ENCODE measurements at regions not wholly inside any gene's neighbourhood (a gene's known extent, or its start where the extent isn't known, plus 50 kb on each side); places are given as distances from the start of the nearest gene placed in this dataset.

DNA sequence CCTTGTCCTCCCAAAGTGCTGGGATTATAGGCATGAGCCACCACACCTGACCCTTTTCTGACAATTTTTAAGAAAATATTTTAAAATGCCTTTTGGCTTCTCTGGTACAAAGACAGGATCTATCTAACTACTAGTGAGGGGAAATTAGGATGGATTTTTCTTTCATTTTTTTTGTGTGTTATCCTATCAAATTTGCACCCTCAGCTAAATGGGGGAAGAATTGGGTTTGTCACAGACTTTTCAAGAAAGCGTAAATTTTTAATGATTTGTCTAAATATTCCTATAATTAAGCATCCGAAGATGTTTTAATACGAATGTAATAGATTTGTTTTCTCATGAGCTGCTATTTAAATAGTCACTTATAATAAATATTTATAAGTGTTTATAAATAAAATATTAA is 340.0 kb upstream of the ETAA1 start:
- ChIA-PET POLR2A (no interaction called here), CTCF (no interaction called here)
- H3K27me3 Mint-ChIP-seq = no peaks in the 10 kb centered on the region
- H3K27ac Mint-ChIP-seq = no peak overlapping the region
- H3K36me3 Mint-ChIP-seq (ENCODE audit: low read depth) = no peaks in the 10 kb centered on the region
- DNase-seq (no peak), ATAC-seq (no peak)
- H3K4me1 Mint-ChIP-seq (ENCODE audit: low read depth) = no peaks in the 10 kb centered on the region
- TF ChIP-seq, protein P1, sequence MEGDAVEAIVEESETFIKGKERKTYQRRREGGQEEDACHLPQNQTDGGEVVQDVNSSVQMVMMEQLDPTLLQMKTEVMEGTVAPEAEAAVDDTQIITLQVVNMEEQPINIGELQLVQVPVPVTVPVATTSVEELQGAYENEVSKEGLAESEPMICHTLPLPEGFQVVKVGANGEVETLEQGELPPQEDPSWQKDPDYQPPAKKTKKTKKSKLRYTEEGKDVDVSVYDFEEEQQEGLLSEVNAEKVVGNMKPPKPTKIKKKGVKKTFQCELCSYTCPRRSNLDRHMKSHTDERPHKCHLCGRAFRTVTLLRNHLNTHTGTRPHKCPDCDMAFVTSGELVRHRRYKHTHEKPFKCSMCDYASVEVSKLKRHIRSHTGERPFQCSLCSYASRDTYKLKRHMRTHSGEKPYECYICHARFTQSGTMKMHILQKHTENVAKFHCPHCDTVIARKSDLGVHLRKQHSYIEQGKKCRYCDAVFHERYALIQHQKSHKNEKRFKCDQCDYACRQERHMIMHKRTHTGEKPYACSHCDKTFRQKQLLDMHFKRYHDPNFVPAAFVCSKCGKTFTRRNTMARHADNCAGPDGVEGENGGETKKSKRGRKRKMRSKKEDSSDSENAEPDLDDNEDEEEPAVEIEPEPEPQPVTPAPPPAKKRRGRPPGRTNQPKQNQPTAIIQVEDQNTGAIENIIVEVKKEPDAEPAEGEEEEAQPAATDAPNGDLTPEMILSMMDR (IDR thresholded peaks at IDR 0.05) = no peak
- no peaks in the 10 kb centered on the region for H3K9me3 Mint-ChIP-seq
- no peak overlapping the region for H3K4me3 Mint-ChIP-seq
- intact Hi-C loops (cut with micrococcal nuclease) = no loop called here

DNA sequence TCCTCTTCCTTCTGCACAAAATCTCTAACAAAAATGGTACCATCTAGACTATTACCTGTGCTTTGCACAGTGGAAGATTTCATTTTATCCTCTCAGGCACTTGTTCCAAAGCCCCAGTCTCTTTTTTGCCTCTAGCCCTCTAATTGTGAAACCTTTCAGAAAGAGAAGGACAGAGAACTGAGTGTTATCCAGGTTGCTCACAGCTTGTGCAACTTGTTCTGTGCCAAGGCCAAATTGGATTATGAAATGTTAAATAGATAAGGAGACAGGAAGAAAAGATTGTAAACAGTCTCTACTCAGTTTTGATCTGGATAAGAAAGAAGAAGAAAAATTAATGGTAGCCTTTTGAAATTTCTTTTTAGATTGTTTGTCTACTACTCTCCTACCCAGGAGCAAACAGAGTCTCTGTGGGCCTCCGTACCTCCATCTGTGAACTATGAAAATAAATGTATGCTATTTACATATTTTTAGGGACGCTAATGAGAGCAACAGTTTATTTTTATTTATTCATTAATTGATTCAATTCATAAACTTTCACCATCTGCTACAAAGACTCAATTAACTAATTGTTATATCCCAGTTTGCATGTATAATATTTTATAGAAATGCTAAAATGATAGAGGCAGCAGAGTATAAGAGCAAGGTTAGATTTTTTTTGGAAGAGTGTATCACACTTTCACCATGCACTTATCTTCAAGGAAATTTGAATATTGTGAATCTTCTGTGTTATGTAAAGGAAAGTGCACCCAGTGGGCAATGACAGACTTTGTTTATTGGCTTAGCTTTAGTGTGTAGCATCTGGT is 339.0 kb upstream of the ETAA1 start:
- ATAC-seq = no peak
- CTCF ChIA-PET = no interaction called here
- no peaks in the 10 kb centered on the region for H3K4me1 Mint-ChIP-seq (ENCODE audit: low read depth)
- H3K9me3 Mint-ChIP-seq = no peaks in the 10 kb centered on the region
- TF ChIP-seq, protein P1 (IDR thresholded peaks at IDR 0.05) = no peak
- POLR2A ChIA-PET = no interaction called here
- H3K36me3 Mint-ChIP-seq (ENCODE audit: low read depth) = no peaks in the 10 kb centered on the region
- H3K27ac Mint-ChIP-seq = no peak overlapping the region
- H3K27me3 Mint-ChIP-seq = no peaks in the 10 kb centered on the region
- DNase-seq = no peak
- H3K4me3 Mint-ChIP-seq = no peak overlapping the region
- intact Hi-C loops (cut with micrococcal nuclease) = no loop called here

DNA sequence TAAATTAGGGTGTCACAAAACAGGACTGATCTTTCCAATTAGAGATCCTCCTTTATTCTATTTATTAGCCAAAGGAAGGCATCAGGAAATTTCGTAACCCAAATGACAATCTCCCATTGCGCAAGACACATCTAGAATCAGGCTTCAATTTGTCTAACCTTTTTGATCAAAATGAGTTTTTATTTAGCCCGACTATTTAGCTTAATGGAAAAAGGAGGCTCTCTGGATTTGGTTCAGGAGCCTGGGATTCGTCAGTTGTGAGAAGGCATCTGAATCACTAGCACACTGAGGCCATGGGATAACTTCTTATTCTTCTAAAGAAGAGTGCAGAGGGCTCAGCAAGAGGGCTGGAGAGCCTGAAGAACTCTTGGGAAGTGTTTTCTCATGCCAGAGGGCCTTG is 332.1 kb upstream of the ETAA1 start:
- intact Hi-C loops (cut with micrococcal nuclease) = no loop called here
- TF ChIP-seq, protein P1 (IDR thresholded peaks at IDR 0.05) = no peak
- DNase-seq (no peak), ATAC-seq (no peak)
- Mint-ChIP-seq H3K4me1 (ENCODE audit: low read depth) (no peaks in the 10 kb centered on the region), H3K36me3 (ENCODE audit: low read depth) (no peaks in the 10 kb centered on the region), H3K4me3 (no peak overlapping the region), H3K27ac (no peak overlapping the region), H3K27me3 (no peaks in the 10 kb centered on the region), H3K9me3 (peaks cover 2% of the 10 kb centered on the region)
- ChIA-PET POLR2A (no interaction called here), CTCF (no interaction called here)

DNA sequence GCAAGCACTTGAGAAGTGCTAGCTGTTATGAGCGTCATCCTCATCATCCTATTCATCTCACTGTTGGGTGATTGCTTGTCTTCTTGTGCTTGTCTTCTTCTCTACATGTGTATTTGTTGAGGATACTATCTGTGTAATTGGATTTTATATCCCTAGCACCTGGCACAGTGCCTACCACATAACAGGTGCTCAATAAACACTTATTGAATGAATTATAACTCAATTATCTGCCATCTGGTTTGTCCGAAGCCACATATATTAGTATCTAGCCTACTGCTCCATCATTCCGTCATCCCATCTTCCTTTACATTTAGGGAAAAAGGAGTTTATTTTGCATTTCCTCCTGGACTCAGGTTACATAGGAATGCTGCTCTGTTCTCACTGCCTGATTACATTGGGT is 330.4 kb upstream of the ETAA1 start:
- TF ChIP-seq, protein P1 (IDR thresholded peaks at IDR 0.05) = no peak
- ChIA-PET POLR2A (no interaction called here), CTCF (no interaction called here)
- Mint-ChIP-seq H3K9me3 (peaks cover 2% of the 10 kb centered on the region), H3K4me3 (no peak overlapping the region), H3K36me3 (ENCODE audit: low read depth) (no peaks in the 10 kb centered on the region), H3K27me3 (no peaks in the 10 kb centered on the region), H3K27ac (no peak overlapping the region), H3K4me1 (ENCODE audit: low read depth) (no peaks in the 10 kb centered on the region)
- ATAC-seq (no peak), DNase-seq (no peak)
- intact Hi-C loops (cut with micrococcal nuclease) = no loop called here

DNA sequence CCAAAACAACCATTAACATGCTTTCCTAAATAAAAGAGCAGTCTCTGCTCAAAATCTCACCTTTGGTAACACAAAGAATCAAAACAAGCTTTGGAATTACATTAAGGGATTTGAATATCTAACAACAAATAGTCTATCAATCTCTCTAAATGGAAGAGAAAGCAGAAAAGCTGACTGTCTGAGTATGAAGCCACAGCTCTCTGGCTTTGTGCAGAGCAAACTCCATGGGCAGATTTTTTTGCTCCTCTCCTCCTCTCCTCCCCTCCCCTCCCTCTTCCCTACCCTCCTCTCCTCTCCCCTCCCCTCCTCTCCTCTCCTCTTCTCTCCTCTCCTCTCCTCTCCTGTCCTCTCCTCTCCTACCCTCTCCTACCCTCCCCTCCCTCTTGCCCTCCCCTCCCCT is 329.5 kb upstream of the ETAA1 start:
- Mint-ChIP-seq H3K36me3 (ENCODE audit: low read depth) (no peaks in the 10 kb centered on the region), H3K4me1 (ENCODE audit: low read depth) (no peaks in the 10 kb centered on the region), H3K27me3 (no peaks in the 10 kb centered on the region), H3K27ac (no peak overlapping the region), H3K4me3 (no peak overlapping the region), H3K9me3 (peaks cover 2% of the 10 kb centered on the region)
- intact Hi-C loops (cut with micrococcal nuclease) = no loop called here
- ChIA-PET CTCF (no interaction called here), POLR2A (no interaction called here)
- ATAC-seq (no peak), DNase-seq (no peak)
- TF ChIP-seq, protein P1 (IDR thresholded peaks at IDR 0.05) = no peak

Measured in activated CD8-positive, alpha-beta T cell treated with anti-CD3 and anti-CD28 coated beads for 36 hours (primary cell).